ENCODE measurements at regions not wholly inside any gene's neighbourhood (a gene's known extent, or its start where the extent isn't known, plus 50 kb on each side); places are given as distances from the start of the nearest gene placed in this dataset.

GRCh38 chr7:95684505-95684904 lies 87.8 kb upstream of the DYNC1I1 start:
- Histone ChIP-seq H3K36me3 (ENCODE audit: control insufficient read depth in 1 of 2, insufficient read depth in 2 of 2, low read length in 2 of 2) (no peaks in the 10 kb centered on the region), H3K9me3 (ENCODE audit: insufficient read depth, low read depth, low read length) (no peaks in the 10 kb centered on the region), H3K23ac (ENCODE audit: low read length) (no peak overlapping the region), H3K4me3 (ENCODE audit: low read depth, low read length) (no peak overlapping the region), H3K4me2 (ENCODE audit: low read length) (no peak overlapping the region), H3K79me2 (ENCODE audit: control insufficient read depth, insufficient read depth, low read length, poor library complexity) (no peaks in the 10 kb centered on the region), H3K27ac (ENCODE audit: low read depth, low read length) (no peak overlapping the region), H2AK5ac (ENCODE audit: low read length) (no peak overlapping the region), H3K14ac (ENCODE audit: low read length) (no peak overlapping the region), H2BK120ac (ENCODE audit: insufficient read depth, low read length, poor library complexity) (no peak overlapping the region), H4K91ac (ENCODE audit: low read depth, low read length) (no peak overlapping the region), H2BK5ac (ENCODE audit: low read depth, low read length, poor library complexity) (no peak overlapping the region), H3K79me1 (ENCODE audit: low read length) (no peaks in the 10 kb centered on the region), H3K18ac (ENCODE audit: low read length) (no peak overlapping the region), H2AFZ (ENCODE audit: insufficient read depth, low read length, poor library complexity) (no peak overlapping the region), H3K27me3 (ENCODE audit: insufficient read depth, low read length) (no peaks in the 10 kb centered on the region), H4K12ac (ENCODE audit: low read depth, low read length) (no peak overlapping the region), H3K9ac (ENCODE audit: low read length) (no peak overlapping the region), H4K8ac (ENCODE audit: low read depth, low read length) (no peak overlapping the region), H3K4ac (ENCODE audit: low read depth, low read length) (no peak overlapping the region), H3K4me1 (ENCODE audit: control insufficient read depth in 1 of 2, insufficient read depth in 2 of 2, low read length in 2 of 2) (no peaks in the 10 kb centered on the region), H2BK12ac (ENCODE audit: low read length) (no peak overlapping the region)
- no CpG with 5 or more reads among the region's 2 CpGs for WGBS (ENCODE audit: extremely low coverage, insufficient coverage, insufficient read length)
- no peak for DNase-seq

DNA sequence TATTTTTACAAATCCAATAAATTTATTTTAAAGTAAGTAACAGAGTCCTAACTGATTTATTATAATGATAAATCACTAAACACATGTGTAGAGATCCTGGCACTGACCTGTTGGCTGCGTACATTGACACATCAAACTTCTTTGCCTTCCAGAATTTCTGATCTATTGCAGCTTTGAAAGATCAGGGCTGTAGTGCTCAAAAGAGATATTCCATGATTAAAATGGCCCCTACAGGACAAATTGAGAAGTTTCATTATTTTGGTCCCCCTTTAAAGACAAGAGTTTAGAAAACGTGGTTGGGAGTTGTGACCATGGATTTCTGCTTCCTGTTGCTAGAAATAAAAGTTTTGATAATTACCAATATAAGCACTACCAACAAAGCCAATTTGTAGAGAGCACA lies 87.7 kb upstream of the PDK4 start:
- Histone ChIP-seq H3K9ac (ENCODE audit: low read length) (no peak overlapping the region), H2BK120ac (ENCODE audit: insufficient read depth, low read length, poor library complexity) (no peak overlapping the region), H2BK5ac (ENCODE audit: low read depth, low read length, poor library complexity) (no peak overlapping the region), H4K8ac (ENCODE audit: low read depth, low read length) (no peak overlapping the region), H3K4ac (ENCODE audit: low read depth, low read length) (no peak overlapping the region), H3K18ac (ENCODE audit: low read length) (no peak overlapping the region), H2BK12ac (ENCODE audit: low read length) (no peak overlapping the region), H3K9me3 (ENCODE audit: insufficient read depth, low read depth, low read length) (no peaks in the 10 kb centered on the region), H3K79me1 (ENCODE audit: low read length) (no peaks in the 10 kb centered on the region), H3K4me2 (ENCODE audit: low read length) (no peak overlapping the region), H3K23ac (ENCODE audit: low read length) (no peak overlapping the region), H3K4me1 (ENCODE audit: control insufficient read depth in 1 of 2, insufficient read depth in 2 of 2, low read length in 2 of 2) (no peaks in the 10 kb centered on the region), H4K12ac (ENCODE audit: low read depth, low read length) (no peak overlapping the region), H4K91ac (ENCODE audit: low read depth, low read length) (no peak overlapping the region), H3K27ac (ENCODE audit: low read depth, low read length) (no peak overlapping the region), H2AFZ (ENCODE audit: insufficient read depth, low read length, poor library complexity) (no peak overlapping the region), H3K14ac (ENCODE audit: low read length) (no peak overlapping the region), H3K27me3 (ENCODE audit: insufficient read depth, low read length) (no peaks in the 10 kb centered on the region), H2AK5ac (ENCODE audit: low read length) (no peak overlapping the region), H3K79me2 (ENCODE audit: control insufficient read depth, insufficient read depth, low read length, poor library complexity) (no peaks in the 10 kb centered on the region), H3K4me3 (ENCODE audit: low read depth, low read length) (no peak overlapping the region), H3K36me3 (ENCODE audit: control insufficient read depth in 1 of 2, insufficient read depth in 2 of 2, low read length in 2 of 2) (no peaks in the 10 kb centered on the region)
- WGBS (ENCODE audit: extremely low coverage, insufficient coverage, insufficient read length) = no CpG with 5 or more reads among the region's 2 CpGs
- DNase-seq = peak in 1 of 2 donors; percentile 50

- no peak overlapping the region for H2BK12ac ChIP-seq (ENCODE audit: low read length)
- DNase-seq = no peak
- no peaks in the 10 kb centered on the region for H3K36me3 ChIP-seq (ENCODE audit: control insufficient read depth in 1 of 2, insufficient read depth in 2 of 2, low read length in 2 of 2)
- no peak overlapping the region for H2BK5ac ChIP-seq (ENCODE audit: low read depth, low read length, poor library complexity)
- H3K9ac ChIP-seq (ENCODE audit: low read length) = no peak overlapping the region
- H3K4ac ChIP-seq (ENCODE audit: low read depth, low read length) = no peak overlapping the region
- no peak overlapping the region for H3K4me2 ChIP-seq (ENCODE audit: low read length)
- H3K79me1 ChIP-seq (ENCODE audit: low read length) = no peaks in the 10 kb centered on the region
- no peak overlapping the region for H3K18ac ChIP-seq (ENCODE audit: low read length)
- H2BK120ac ChIP-seq (ENCODE audit: insufficient read depth, low read length, poor library complexity) = no peak overlapping the region
- H3K79me2 ChIP-seq (ENCODE audit: control insufficient read depth, insufficient read depth, low read length, poor library complexity) = no peaks in the 10 kb centered on the region
- H3K23ac ChIP-seq (ENCODE audit: low read length) = no peak overlapping the region
- no peak overlapping the region for H4K12ac ChIP-seq (ENCODE audit: low read depth, low read length)
- H3K4me1 ChIP-seq (ENCODE audit: control insufficient read depth in 1 of 2, insufficient read depth in 2 of 2, low read length in 2 of 2) = no peaks in the 10 kb centered on the region
- H2AFZ ChIP-seq (ENCODE audit: insufficient read depth, low read length, poor library complexity) = no peak overlapping the region
- H2AK5ac ChIP-seq (ENCODE audit: low read length) = no peak overlapping the region
- WGBS (ENCODE audit: extremely low coverage, insufficient coverage, insufficient read length) = no CpG with 5 or more reads among the region's 3 CpGs
- H4K8ac ChIP-seq (ENCODE audit: low read depth, low read length) = no peak overlapping the region
- H3K4me3 ChIP-seq (ENCODE audit: low read depth, low read length) = no peak overlapping the region
- H3K9me3 ChIP-seq (ENCODE audit: insufficient read depth, low read depth, low read length) = no peaks in the 10 kb centered on the region
- no peak overlapping the region for H3K14ac ChIP-seq (ENCODE audit: low read length)
- H3K27me3 ChIP-seq (ENCODE audit: insufficient read depth, low read length) = no peaks in the 10 kb centered on the region
- no peak overlapping the region for H4K91ac ChIP-seq (ENCODE audit: low read depth, low read length)
- H3K27ac ChIP-seq (ENCODE audit: low read depth, low read length) = no peak overlapping the region
Measured at GRCh38 chr7:95682913-95683312, 86.6 kb upstream of the PDK4 start.

DNA sequence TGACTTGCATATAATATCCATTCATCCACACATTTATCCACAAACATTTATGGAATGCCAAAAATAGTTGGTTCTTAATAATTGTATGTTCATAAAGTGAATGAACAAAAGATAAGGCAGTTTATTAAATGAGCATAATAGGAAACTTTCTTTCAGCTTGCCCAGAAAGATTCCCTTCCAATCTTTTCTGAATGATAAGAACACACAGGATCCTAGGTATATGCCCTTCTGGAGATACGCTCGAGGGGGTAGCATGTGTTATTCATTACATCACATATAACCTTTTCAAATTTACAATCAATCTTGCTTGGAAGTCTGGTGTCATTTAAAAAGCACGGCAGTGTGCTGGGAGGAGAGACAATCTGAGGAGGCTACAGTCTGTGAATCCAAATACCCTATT lies 80.4 kb upstream of the PDK4 start:
- H3K79me1 ChIP-seq (ENCODE audit: low read length) = no peaks in the 10 kb centered on the region
- no peak overlapping the region for H3K23ac ChIP-seq (ENCODE audit: low read length)
- no peak overlapping the region for H2BK120ac ChIP-seq (ENCODE audit: insufficient read depth, low read length, poor library complexity)
- DNase-seq = no peak
- H3K4me3 ChIP-seq (ENCODE audit: low read depth, low read length) = no peak overlapping the region
- H2AFZ ChIP-seq (ENCODE audit: insufficient read depth, low read length, poor library complexity) = no peak overlapping the region
- WGBS (ENCODE audit: extremely low coverage, insufficient coverage, insufficient read length) = no CpG with 5 or more reads among the region's 3 CpGs
- H3K14ac ChIP-seq (ENCODE audit: low read length) = no peak overlapping the region
- no peaks in the 10 kb centered on the region for H3K79me2 ChIP-seq (ENCODE audit: control insufficient read depth, insufficient read depth, low read length, poor library complexity)
- no peaks in the 10 kb centered on the region for H3K36me3 ChIP-seq (ENCODE audit: control insufficient read depth in 1 of 2, insufficient read depth in 2 of 2, low read length in 2 of 2)
- H2AK5ac ChIP-seq (ENCODE audit: low read length) = no peak overlapping the region
- H4K8ac ChIP-seq (ENCODE audit: low read depth, low read length) = no peak overlapping the region
- H3K4ac ChIP-seq (ENCODE audit: low read depth, low read length) = no peak overlapping the region
- no peak overlapping the region for H3K9ac ChIP-seq (ENCODE audit: low read length)
- H2BK12ac ChIP-seq (ENCODE audit: low read length) = no peak overlapping the region
- H3K18ac ChIP-seq (ENCODE audit: low read length) = no peak overlapping the region
- H3K4me1 ChIP-seq (ENCODE audit: control insufficient read depth in 1 of 2, insufficient read depth in 2 of 2, low read length in 2 of 2) = no peaks in the 10 kb centered on the region
- H3K27me3 ChIP-seq (ENCODE audit: insufficient read depth, low read length) = no peaks in the 10 kb centered on the region
- H4K12ac ChIP-seq (ENCODE audit: low read depth, low read length) = no peak overlapping the region
- H3K4me2 ChIP-seq (ENCODE audit: low read length) = no peak overlapping the region
- H2BK5ac ChIP-seq (ENCODE audit: low read depth, low read length, poor library complexity) = no peak overlapping the region
- no peak overlapping the region for H3K27ac ChIP-seq (ENCODE audit: low read depth, low read length)
- no peaks in the 10 kb centered on the region for H3K9me3 ChIP-seq (ENCODE audit: insufficient read depth, low read depth, low read length)
- no peak overlapping the region for H4K91ac ChIP-seq (ENCODE audit: low read depth, low read length)

Measured in trophoblast cell (in vitro differentiated cells and primary cell).